Right lobe of liver (tissue), 6 donors: ENCODE measurements at regions not wholly inside any gene's neighbourhood (a gene's known extent, or its start where the extent isn't known, plus 50 kb on each side); places are given as distances from the start of the nearest gene placed in this dataset.
"Not testable (repeated sequence)": the region's sequence is repeated elsewhere in the genome, so short reads cannot be mapped to it uniquely, and the experiment has no call there.

Source experiments
- ATAC-seq, 4 donors: fragments of 200-7000 bp; cut with Tn5 transposase; one replicate each; pipeline ENCODE4 v1.9.1; 2020; ENCODE audit warnings: mild to moderate bottlenecking in 4 of 4, moderate library complexity in 4 of 4
- DNase-seq, 3 donors: peaks; one replicate each; pipeline ENCODE4 v3.0.0-alpha.2; 2020
- H3K27ac ChIP-seq, 3 donors: fragments of 200-600 bp; one replicate each; pipeline ENCODE4 v1.8.0; 2022
- H3K27me3 ChIP-seq, 2 donors: fragments of 200-600 bp; one replicate each; pipeline ENCODE4 v1.8.0; 2022
- H3K36me3 ChIP-seq, 4 donors: fragments of 200-600 bp; sonication (generic) in 1 of 4; one replicate each; pipeline versions ENCODE4 v1.5.1 to v1.8.0; 2017 to 2022; ENCODE audit warnings: control low read depth in 1 of 4
- H3K4me1 ChIP-seq, 4 donors: fragments of 200-600 bp; sonication (generic) in 1 of 4; one replicate each; pipeline versions ENCODE4 v1.5.1 to v1.8.0; 2017 to 2022; ENCODE audit warnings: control low read depth in 1 of 4
- H3K4me3 ChIP-seq, 3 donors: fragments of 200-600 bp; one replicate each; pipeline ENCODE4 v1.8.0; 2022
- H3K9me3 ChIP-seq, 4 donors: fragments of 200-600 bp; sonication (generic) in 1 of 4; one replicate each; pipeline versions ENCODE4 v1.5.1 to v1.8.0; 2017 to 2022; ENCODE audit warnings: control low read depth in 1 of 4
- POLR2A ChIP-seq: fragments of 450-650 bp; IDR thresholded peaks from one replicate; pipeline ENCODE4 v1.6.1; 2017; ENCODE audit warnings: antibody characterized with exemption, mild to moderate bottlenecking
- WGBS: methylation state at CpG from one replicate; pipeline ENCODE4 v1.1.6; 2018; ENCODE audit warnings: low coverage, low lambda C conversion rate; ENCODE audit not compliant: insufficient coverage; ENCODE audit errors: missing lambda C conversion rate; 5-methylcytosine and 5-hydroxymethylcytosine counted together
- intact Hi-C, 2 donors: fragments of 100-400 bp; cut with DNase I; formaldehyde crosslinking; loops; one replicate each; pipeline versions ENCODE4 v1.11.2 to v1.14.1; 2022
- TF ChIP-seq, protein P1 (sequence below), 4 donors: fragments of 200-600 bp in 3 of 4; fragments of 450-650 bp in 1 of 4; IDR thresholded peaks; one replicate each; pipeline versions ENCODE4 v1.5.1 to v1.8.0; 2016 to 2022; ENCODE audit warnings: antibody characterized with exemption in 4 of 4, mild to moderate bottlenecking in 2 of 4
- donor health status: DM: no; HTN: yes; CAD: no.
- donor health status: DM: no; HTN: no; CAD: no.
- donor health status: DM: no; HTN: no; CAD: no.
- donor health status: DM: no; HTN: yes; CAD: no.
- donor health status: DM: no; HTN: yes; CAD: no.

DNA sequence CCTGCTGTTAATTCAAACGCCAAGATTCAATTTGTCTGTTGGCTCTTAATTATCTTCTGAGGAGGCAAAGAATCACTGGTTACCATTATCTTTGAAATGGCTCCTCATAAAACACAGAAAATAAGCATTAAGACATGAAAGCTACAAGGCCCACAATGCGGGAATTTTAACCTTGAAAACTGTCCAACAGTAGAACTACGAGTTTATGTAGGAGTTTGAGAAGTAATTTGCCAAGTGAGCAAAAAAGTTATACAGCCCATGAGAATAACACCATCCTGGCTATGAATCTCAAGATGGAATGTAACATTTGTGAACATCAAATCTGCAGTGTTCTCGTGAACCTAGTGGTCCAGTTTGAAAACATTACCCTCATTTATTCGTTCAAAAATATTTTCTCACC lies 172.5 kb downstream of the ALDH1A2 start:
- H3K27me3 ChIP-seq = no peaks in the 10 kb centered on the region
- DNase-seq (no peak), ATAC-seq (no peak)
- TF ChIP-seq, protein P1, sequence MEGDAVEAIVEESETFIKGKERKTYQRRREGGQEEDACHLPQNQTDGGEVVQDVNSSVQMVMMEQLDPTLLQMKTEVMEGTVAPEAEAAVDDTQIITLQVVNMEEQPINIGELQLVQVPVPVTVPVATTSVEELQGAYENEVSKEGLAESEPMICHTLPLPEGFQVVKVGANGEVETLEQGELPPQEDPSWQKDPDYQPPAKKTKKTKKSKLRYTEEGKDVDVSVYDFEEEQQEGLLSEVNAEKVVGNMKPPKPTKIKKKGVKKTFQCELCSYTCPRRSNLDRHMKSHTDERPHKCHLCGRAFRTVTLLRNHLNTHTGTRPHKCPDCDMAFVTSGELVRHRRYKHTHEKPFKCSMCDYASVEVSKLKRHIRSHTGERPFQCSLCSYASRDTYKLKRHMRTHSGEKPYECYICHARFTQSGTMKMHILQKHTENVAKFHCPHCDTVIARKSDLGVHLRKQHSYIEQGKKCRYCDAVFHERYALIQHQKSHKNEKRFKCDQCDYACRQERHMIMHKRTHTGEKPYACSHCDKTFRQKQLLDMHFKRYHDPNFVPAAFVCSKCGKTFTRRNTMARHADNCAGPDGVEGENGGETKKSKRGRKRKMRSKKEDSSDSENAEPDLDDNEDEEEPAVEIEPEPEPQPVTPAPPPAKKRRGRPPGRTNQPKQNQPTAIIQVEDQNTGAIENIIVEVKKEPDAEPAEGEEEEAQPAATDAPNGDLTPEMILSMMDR (IDR thresholded peaks at IDR 0.05) = no peak
- TF ChIP-seq POLR2A = no peak
- intact Hi-C loops = no loop called here
- WGBS = 59% methylated on average over 5 of the region's 5 CpGs
- H3K4me1 ChIP-seq = no peaks in the 10 kb centered on the region
- no peak overlapping the region for H3K27ac ChIP-seq
- no peaks in the 10 kb centered on the region for H3K9me3 ChIP-seq
- no peaks in the 10 kb centered on the region for H3K36me3 ChIP-seq
- H3K4me3 ChIP-seq = no peak overlapping the region

DNA sequence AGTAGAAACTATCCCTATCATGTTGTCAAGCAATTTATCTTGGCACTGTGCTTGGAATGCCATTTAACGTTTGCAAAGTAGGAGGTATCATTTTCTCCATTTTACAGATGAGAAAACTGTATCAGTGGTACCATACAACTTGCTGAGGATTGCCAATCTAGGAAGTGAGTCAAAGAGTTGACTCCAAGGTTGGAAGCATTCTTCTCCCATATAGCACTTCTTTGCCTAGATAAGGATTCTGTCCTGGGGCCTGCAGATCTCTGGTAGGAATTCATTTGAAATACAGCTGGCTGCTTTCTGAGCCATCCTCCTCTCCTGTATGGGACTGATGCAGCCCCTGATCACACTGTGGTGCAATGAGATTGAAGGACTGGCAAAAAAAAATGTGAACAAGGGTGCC lies 170.2 kb downstream of the ALDH1A2 start:
- ATAC-seq (no peak), DNase-seq (no peak)
- H3K27me3 ChIP-seq = no peaks in the 10 kb centered on the region
- no peak overlapping the region for H3K27ac ChIP-seq
- no peaks in the 10 kb centered on the region for H3K4me1 ChIP-seq
- no peaks in the 10 kb centered on the region for H3K9me3 ChIP-seq
- intact Hi-C loops = no loop called here
- no peaks in the 10 kb centered on the region for H3K36me3 ChIP-seq
- TF ChIP-seq, protein P1 (IDR thresholded peaks at IDR 0.05) = no peak
- no peak for TF ChIP-seq POLR2A
- 27% methylated on average over 1 of the region's 1 CpG for WGBS
- H3K4me3 ChIP-seq = no peak overlapping the region

DNA sequence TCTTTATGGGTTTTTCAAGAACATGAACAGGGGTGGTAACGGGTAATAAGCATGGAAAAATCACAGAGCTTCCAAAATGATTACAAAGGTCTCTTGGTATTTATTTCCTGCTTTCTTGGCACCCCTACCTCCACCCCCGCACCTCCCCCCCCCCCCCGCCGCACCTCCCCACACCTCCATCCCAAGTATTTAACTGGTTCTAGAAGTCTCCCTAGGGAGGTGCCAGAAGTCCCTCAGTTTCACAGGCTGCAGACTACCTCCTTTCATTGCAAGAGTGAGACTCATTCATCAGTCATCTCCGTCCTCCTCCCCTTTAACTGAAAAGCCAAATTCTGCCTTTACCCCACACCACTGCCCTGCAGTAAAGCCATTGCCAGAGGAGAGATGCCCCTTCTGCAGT lies 169.4 kb downstream of the ALDH1A2 start:
- Histone ChIP-seq H3K4me3 (no peak overlapping the region), H3K27ac (no peak overlapping the region), H3K36me3 (no peaks in the 10 kb centered on the region), H3K9me3 (no peaks in the 10 kb centered on the region), H3K27me3 (no peaks in the 10 kb centered on the region), H3K4me1 (no peaks in the 10 kb centered on the region)
- ATAC-seq (no peak), DNase-seq (no peak)
- 80% methylated on average over 5 of the region's 5 CpGs for WGBS
- TF ChIP-seq, protein P1 (IDR thresholded peaks at IDR 0.05) = no peak
- TF ChIP-seq POLR2A = no peak
- intact Hi-C loops = no loop called here

DNA sequence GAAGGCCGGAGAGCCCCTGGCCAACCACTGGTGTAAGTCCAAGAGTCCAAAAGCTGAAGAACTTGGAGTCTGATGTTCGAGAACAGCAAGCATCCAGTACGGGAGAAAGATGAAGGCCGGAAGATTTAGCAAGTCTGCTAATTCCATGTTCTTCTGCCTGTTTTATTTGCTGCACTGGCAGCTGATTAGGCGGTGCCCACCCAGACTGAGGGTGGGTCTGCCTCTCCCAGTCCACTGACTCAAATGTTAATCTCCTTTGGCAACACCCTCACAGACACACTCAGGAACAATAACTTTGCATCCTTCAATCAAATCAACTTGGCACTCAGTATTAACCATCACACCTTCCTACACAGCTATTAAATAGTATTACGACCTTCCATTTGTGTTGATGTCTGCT lies 168.6 kb downstream of the ALDH1A2 start:
- H3K27me3 ChIP-seq, DNase-seq: not testable (repeated sequence)
- 88% methylated on average over 3 of the region's 6 CpGs for WGBS

DNA sequence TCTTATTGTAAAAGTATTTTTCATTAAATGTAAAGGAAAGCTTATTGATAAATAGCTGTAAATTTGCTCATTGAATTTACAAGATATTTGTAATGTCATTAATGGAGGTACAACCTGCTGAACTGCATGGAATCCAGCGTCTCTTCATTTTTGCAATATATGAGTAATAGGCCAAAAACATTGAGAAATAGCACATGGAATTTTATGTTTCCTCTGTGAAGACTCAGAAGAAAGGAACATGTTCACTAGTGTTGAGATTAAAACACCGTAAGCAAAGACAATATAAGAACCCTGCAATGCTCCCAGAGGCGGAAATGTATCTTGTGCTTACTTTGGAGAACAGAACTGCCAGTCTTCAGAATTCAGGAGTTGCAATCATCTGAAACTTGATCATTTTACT lies 167.6 kb downstream of the ALDH1A2 start:
- Histone ChIP-seq H3K27ac (no peak overlapping the region), H3K4me3 (no peak overlapping the region), H3K27me3 (no peaks in the 10 kb centered on the region), H3K4me1 (no peaks in the 10 kb centered on the region), H3K36me3 (no peaks in the 10 kb centered on the region), H3K9me3 (no peaks in the 10 kb centered on the region)
- ATAC-seq = no peak
- intact Hi-C loops = no loop called here
- TF ChIP-seq, protein P1 (IDR thresholded peaks at IDR 0.05) = no peak
- no peak for TF ChIP-seq POLR2A
- WGBS = 96% methylated on average over 3 of the region's 3 CpGs
- no peak for DNase-seq

More for the DNA sequence above, 168.6 kb downstream of the ALDH1A2 start:
- H3K36me3 ChIP-seq, H3K9me3 ChIP-seq, H3K4me3 ChIP-seq, ATAC-seq, H3K4me1 ChIP-seq, intact Hi-C loops, H3K27ac ChIP-seq: not testable (repeated sequence)
